Skeletal muscle satellite cell (primary cell): ENCODE measurements at regions not wholly inside any gene's neighbourhood (a gene's known extent, or its start where the extent isn't known, plus 50 kb on each side); places are given as distances from the start of the nearest gene placed in this dataset.

Experiments used
- H3K27me3 ChIP-seq: 2 replicates; pipeline ENCODE4 v1.7.0; 2013; ENCODE audit warnings: low read length; ENCODE audit not compliant: control insufficient read depth, insufficient read depth
- H3K36me3 ChIP-seq: 2 replicates; pipeline ENCODE4 v1.7.0; 2013; ENCODE audit warnings: mild to moderate bottlenecking, control low read depth, low read length; ENCODE audit not compliant: insufficient read depth
- H3K4me1 ChIP-seq: 2 replicates; pipeline ENCODE4 v1.7.0; 2013; ENCODE audit warnings: low read length; ENCODE audit not compliant: control insufficient read depth, insufficient read depth
- H3K4me2 ChIP-seq: 2 replicates; pipeline ENCODE4 v1.7.0; 2013; ENCODE audit warnings: mild to moderate bottlenecking, low read length
- H3K4me3 ChIP-seq: 2 replicates; pipeline ENCODE4 v1.7.0; 2013; ENCODE audit warnings: low read length
- H3K9ac ChIP-seq: 2 replicates; pipeline ENCODE4 v1.7.0; 2013; ENCODE audit warnings: mild to moderate bottlenecking, low read depth, low read length, moderate library complexity
- H3K9me3 ChIP-seq: replicated peaks from 2 replicates; pipeline ENCODE4 v1.7.0; 2013; ENCODE audit warnings: mild to moderate bottlenecking, control low read depth, low read length

DNA sequence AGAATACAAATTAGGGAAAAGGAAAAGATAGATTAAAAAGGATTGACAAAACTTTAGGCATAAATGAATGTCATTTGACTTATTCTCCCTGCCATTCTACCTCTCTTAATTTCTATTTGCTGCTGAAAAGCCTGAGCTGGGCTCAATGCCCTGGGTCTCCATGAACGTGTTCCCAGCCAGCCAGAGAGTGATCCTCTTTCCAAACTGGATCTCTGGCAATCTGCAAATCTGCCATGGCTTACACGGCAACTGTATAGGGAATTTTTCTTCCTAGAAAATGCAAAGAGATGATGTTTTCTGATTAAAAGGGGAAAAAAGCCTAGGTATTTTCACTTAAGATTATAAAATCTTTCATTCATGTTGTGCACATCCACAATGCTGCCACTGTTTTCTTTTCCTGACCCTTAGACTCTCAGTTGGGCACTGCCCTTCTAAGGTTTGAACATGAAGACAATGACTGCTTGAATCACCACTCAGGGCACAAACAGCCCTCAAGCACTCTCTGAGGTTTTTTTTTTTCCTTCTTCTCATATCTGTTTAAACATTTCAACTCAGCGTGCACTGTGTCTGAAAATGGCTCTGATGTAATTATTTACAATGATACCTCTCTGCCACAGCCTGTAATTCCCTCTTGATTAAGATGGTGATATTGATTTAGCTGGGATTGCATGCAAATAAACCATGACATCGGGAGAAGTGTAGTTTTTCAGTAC, 60.3 kb downstream of the DACT1 start:
- Histone ChIP-seq H3K9me3 (no peaks in the 10 kb centered on the region), H3K27me3 (no peaks in the 10 kb centered on the region), H3K4me3 (no peak overlapping the region), H3K4me1 (no peaks in the 10 kb centered on the region), H3K4me2 (no peak overlapping the region), H3K9ac (no peak overlapping the region), H3K36me3 (no peaks in the 10 kb centered on the region)

DNA sequence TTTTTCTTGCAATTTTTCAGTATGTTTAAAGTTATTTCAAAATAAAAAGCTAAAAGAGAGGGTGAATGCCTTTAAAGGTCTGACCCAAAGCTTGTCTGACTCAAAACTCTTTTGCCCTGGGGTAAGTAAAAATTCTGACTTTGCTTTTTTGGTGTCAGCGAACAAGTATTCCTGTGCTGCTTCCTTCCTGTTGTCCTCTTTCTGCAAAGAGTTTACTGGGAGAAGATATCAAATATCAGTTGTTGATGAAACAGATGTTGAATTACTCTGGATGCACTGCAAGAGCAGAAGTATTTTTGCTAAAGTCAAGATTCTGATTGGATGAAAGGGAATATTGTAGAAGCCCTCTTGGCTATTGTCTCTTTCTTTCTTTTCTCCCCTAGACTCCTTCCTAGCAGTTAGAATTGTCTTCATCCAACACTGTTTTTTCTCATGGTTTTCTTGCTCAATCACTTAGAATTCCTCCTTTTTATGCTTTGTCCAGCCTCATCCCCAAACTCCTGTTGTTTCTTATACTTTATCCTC, 62.0 kb downstream of the DACT1 start:
- H3K4me1 ChIP-seq, result no peaks in the 10 kb centered on the region
- no peaks in the 10 kb centered on the region for H3K36me3 ChIP-seq
- H3K27me3 ChIP-seq, result no peaks in the 10 kb centered on the region
- H3K9me3 ChIP-seq, result no peaks in the 10 kb centered on the region
- no peak overlapping the region for H3K9ac ChIP-seq
- H3K4me2 ChIP-seq, result no peak overlapping the region
- H3K4me3 ChIP-seq, result no peak overlapping the region

DNA sequence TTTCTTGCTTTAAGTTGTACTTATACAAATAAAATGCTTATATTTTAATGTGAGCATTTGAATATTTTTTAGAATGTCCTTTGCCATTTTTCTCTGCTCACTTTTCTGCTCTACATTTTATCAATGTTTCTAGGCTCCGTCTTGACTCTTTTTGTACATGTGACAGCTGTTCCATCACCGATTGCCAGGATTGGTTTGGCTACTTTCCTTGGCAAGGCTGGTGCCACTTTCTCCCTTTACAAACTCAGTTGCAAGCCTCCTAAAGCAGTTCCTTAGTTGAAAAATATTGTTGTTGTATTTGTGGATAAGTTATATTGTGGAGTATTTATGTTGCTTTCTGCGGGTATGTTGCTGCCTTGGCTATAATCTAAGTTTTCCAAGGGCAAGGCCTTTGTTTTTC, 63.4 kb downstream of the DACT1 start:
- no peaks in the 10 kb centered on the region for H3K9me3 ChIP-seq
- no peak overlapping the region for H3K9ac ChIP-seq
- no peaks in the 10 kb centered on the region for H3K27me3 ChIP-seq
- no peaks in the 10 kb centered on the region for H3K4me1 ChIP-seq
- no peak overlapping the region for H3K4me3 ChIP-seq
- no peak overlapping the region for H3K4me2 ChIP-seq
- no peaks in the 10 kb centered on the region for H3K36me3 ChIP-seq

DNA sequence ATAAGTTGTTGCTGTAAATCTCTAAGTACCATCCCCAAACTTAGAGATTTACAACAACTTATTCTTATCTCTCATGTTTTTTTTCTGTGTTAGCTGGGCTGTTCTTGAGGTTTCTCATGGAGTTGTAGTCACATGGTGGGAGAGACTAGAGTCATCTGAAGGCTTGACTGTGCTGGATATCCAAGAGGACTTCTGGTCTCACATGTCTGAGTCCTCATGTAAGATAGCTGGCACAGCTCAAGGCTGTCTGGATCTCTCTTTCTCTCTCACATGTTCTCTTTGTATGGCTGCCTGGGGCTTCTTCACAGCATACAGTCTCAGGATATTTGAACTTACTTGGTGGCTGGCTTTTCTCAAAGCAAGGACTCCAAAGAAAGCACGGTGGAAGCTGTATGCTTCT, 63.8 kb downstream of the DACT1 start:
- Histone ChIP-seq H3K4me1 (no peaks in the 10 kb centered on the region), H3K4me3 (no peak overlapping the region), H3K4me2 (no peak overlapping the region), H3K27me3 (no peaks in the 10 kb centered on the region), H3K9ac (no peak overlapping the region), H3K36me3 (no peaks in the 10 kb centered on the region), H3K9me3 (no peaks in the 10 kb centered on the region)

DNA sequence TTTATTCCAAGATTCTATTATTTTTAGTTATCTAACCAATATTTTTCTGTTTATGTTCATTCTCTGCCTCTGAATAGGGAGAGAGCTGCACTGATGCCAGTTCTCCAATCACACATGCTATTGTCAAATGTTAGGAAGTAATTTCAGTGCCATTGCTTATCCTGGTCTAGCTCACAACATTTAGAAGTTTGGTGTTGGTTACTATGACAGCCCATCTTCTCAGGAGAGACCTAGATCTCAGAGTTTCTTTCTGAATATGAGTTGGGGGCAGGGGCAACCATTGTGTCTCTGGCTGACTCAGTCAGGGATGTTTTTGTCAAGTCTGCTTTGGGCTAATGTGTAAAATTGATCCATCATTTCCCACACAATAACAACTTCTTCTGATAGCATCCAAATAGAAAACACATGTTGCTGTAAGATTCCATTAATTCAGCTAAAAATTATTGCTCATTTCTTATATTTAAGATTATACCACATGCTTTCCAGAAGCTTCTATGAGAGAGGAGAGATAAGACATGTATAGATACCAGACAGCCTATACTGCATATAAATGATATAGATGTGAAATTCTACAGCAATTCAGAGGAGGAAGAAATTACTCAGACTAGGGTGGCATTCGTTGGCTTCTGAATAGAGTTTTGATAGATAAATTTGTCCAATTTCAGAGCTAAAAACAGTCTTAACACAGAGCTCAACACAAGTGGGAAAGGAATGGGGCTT, 64.8 kb downstream of the DACT1 start:
- H3K9me3 ChIP-seq, result no peaks in the 10 kb centered on the region
- H3K4me2 ChIP-seq, result no peak overlapping the region
- no peaks in the 10 kb centered on the region for H3K36me3 ChIP-seq
- no peak overlapping the region for H3K4me3 ChIP-seq
- H3K9ac ChIP-seq, result no peak overlapping the region
- H3K4me1 ChIP-seq, result no peaks in the 10 kb centered on the region
- no peaks in the 10 kb centered on the region for H3K27me3 ChIP-seq

DNA sequence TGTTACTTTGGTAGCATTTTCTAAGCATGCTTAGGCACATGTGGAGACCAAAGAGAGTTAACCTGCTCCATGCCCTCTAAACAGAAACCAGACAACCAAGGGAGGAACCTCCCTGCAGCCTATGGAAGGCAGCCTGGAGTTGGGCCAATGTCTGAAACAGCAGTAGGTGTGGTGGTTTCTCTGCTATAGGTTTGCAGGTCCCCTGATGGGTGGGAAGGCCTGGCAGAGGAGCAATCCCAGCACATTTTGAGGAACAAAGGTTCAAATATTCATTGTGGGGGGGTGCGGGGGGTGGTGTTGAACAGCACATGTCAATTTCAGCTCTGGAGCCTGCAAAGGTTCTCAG, 65.4 kb downstream of the DACT1 start:
- H3K27me3 ChIP-seq, result no peaks in the 10 kb centered on the region
- H3K36me3 ChIP-seq, result no peaks in the 10 kb centered on the region
- H3K4me3 ChIP-seq, result no peak overlapping the region
- no peaks in the 10 kb centered on the region for H3K4me1 ChIP-seq
- no peak overlapping the region for H3K9ac ChIP-seq
- H3K9me3 ChIP-seq, result no peaks in the 10 kb centered on the region
- H3K4me2 ChIP-seq, result no peak overlapping the region

DNA sequence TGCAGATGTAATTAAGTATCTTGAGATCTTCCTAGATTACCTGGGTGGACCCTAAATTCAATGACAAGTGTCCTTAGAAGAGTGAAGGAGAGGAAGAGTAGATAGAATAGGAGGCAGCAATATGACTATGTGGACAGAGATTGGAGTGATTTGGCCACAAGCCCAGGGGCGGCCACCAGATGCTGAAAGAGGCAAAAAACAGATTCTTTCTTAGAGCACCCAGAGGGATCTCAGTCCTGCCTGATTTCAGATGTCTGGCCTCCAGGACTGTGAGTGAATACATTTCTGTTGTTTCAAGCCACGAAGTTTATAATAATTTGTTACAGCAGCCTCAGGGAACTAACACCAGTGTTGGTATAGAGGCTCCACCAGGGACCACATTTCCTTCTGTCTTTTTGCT, 67.3 kb downstream of the DACT1 start:
- no peaks in the 10 kb centered on the region for H3K27me3 ChIP-seq
- H3K9ac ChIP-seq, result no peak overlapping the region
- H3K4me2 ChIP-seq, result no peak overlapping the region
- no peaks in the 10 kb centered on the region for H3K4me1 ChIP-seq
- no peak overlapping the region for H3K4me3 ChIP-seq
- H3K36me3 ChIP-seq, result no peaks in the 10 kb centered on the region
- H3K9me3 ChIP-seq, result no peaks in the 10 kb centered on the region

DNA sequence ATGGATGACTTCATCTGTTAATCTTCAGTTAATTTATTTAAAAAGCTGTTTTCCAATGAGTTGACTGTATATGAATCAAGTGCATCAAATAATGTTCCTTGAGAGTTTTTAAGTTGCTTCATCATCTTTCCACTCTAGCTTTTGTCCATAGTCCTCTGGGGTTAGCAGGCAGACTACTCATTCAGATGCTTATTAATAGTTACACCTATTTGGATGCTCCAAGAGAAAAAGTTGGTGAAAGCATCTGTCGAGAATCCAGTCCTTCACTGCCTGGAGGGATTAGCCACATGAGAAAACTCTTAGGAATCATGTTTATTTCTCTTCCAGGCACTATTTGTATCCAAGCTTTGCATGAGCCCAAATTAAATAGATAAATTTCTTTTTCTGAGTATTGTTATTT, 70.2 kb downstream of the DACT1 start:
- no peaks in the 10 kb centered on the region for H3K4me1 ChIP-seq
- no peaks in the 10 kb centered on the region for H3K27me3 ChIP-seq
- H3K4me3 ChIP-seq, result no peak overlapping the region
- no peak overlapping the region for H3K9ac ChIP-seq
- no peaks in the 10 kb centered on the region for H3K9me3 ChIP-seq
- no peaks in the 10 kb centered on the region for H3K36me3 ChIP-seq
- H3K4me2 ChIP-seq, result no peak overlapping the region

DNA sequence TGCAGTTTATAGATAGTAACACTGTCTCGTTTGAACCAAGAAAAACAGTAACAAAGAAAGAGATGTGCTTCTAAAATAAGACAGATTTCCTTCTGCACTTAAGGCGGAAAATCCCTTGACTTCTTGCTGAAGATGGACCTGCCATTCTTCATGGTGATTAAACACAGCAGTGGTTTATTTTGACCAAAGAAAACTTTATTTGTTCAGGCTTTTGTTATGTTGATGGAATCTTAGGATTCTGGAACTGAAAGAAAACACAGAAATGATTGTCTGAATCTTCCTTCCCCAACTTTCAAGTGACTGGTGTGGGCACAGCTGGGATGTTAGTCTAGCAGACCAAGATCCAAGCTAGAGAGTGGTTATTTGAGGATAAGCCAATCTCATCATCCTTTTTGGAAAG, 72.2 kb downstream of the DACT1 start:
- no peak overlapping the region for H3K9ac ChIP-seq
- no peaks in the 10 kb centered on the region for H3K36me3 ChIP-seq
- no peak overlapping the region for H3K4me2 ChIP-seq
- H3K9me3 ChIP-seq, result no peaks in the 10 kb centered on the region
- no peaks in the 10 kb centered on the region for H3K27me3 ChIP-seq
- H3K4me3 ChIP-seq, result no peak overlapping the region
- no peaks in the 10 kb centered on the region for H3K4me1 ChIP-seq

DNA sequence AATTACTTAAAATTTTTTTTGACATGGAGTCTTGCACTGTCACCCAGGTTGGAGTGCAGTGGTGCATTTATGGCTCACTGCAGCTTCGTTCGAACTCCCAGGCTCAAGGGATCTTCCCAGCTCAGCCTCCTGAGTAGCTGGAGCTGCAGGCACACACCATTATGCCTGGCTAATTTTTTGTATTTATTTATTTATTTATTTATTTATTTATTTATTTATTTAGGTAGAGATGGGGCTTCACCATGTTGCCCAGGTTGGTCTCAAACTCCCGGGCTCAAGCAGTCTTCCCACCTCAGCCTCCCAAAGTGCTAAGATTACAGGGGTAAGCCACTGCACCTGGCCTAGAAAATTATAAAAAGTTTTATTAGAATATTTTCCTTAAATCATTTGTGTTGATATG, 73.6 kb downstream of the DACT1 start:
- H3K9ac ChIP-seq, result no peak overlapping the region
- no peaks in the 10 kb centered on the region for H3K36me3 ChIP-seq
- no peaks in the 10 kb centered on the region for H3K27me3 ChIP-seq
- H3K4me1 ChIP-seq, result peaks cover 3% of the 10 kb centered on the region
- H3K4me3 ChIP-seq, result no peak overlapping the region
- no peaks in the 10 kb centered on the region for H3K9me3 ChIP-seq
- no peak overlapping the region for H3K4me2 ChIP-seq

DNA sequence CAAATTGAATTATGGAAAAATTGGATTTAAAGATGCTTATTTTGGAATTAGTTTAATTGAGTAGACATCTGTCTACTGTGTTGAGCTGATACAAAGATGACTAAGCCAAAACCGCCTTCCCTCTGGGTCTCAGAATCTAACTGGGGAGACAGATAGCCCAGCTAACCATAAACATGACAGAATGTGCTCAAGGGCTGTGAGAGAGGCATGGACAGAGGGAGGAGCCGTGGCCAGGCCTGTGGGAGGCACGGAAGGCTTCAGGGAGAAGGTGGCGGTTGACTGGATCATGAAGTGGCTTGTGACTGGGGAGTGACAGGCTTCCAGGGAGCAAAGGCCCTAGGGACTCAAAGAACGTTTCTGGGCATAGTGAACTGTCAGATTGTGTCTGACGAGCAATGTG, 74.6 kb downstream of the DACT1 start:
- H3K36me3 ChIP-seq, result no peaks in the 10 kb centered on the region
- H3K4me1 ChIP-seq, result peaks cover 13% of the 10 kb centered on the region
- no peaks in the 10 kb centered on the region for H3K27me3 ChIP-seq
- no peak overlapping the region for H3K9ac ChIP-seq
- no peak overlapping the region for H3K4me2 ChIP-seq
- H3K4me3 ChIP-seq, result no peak overlapping the region
- no peaks in the 10 kb centered on the region for H3K9me3 ChIP-seq

DNA sequence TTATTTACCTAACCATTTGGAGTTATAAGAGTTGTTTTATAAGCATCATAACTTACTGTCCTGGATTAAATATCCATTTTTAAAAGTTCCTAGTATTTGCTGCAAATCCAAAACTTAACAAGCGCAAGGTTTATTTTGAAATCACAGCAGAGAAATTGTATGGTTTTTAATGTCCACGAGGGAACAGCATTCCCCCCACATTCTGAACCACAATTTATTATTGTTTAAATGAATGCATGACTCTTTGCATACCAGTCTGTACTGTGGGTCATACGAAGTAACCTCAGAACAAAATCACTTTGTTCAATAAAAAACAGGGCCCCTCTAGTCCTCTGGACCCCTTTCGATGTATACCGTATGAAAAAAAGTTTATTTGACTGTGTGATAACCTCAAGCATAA, 75.9 kb downstream of the DACT1 start:
- Histone ChIP-seq H3K9me3 (no peaks in the 10 kb centered on the region), H3K27me3 (no peaks in the 10 kb centered on the region), H3K4me2 (no peak overlapping the region), H3K4me3 (no peak overlapping the region), H3K9ac (no peak overlapping the region), H3K4me1 (peaks cover 24% of the 10 kb centered on the region), H3K36me3 (no peaks in the 10 kb centered on the region)
